WTC11 (cell line): ENCODE measurements at regions not wholly inside any gene's neighbourhood (a gene's known extent, or its start where the extent isn't known, plus 50 kb on each side); places are given as distances from the start of the nearest gene placed in this dataset.

Experiments used
- CTCF ChIP-seq: fragments of 200-600 bp; IDR thresholded peaks from 2 replicates; pipeline ENCODE4 v1.8.0; 2022; ENCODE audit warnings: antibody characterized with exemption
- GABPB1 ChIP-seq: sonication (generic); formaldehyde crosslinking; IDR thresholded peaks from 2 replicates; pipeline ENCODE4 v1.8.1; 2023; ENCODE audit warnings: mild to moderate bottlenecking, missing genetic modification reagents

- TF ChIP-seq CTCF (no peak), GABPB1 (CRISPR knock-in tag) (no peak)
Observed at GRCh38 chr2:153156743-153157142, 321.8 kb downstream of the RPRM start.
